H1 (cell line): ENCODE measurements at regions not wholly inside any gene's neighbourhood (a gene's known extent, or its start where the extent isn't known, plus 50 kb on each side); places are given as distances from the start of the nearest gene placed in this dataset.

ENCODE experiments used
- EP300 ChIP-seq, 2 experiments: IDR thresholded peaks; 1 replicate in 1 of 2; 2 replicates in 1 of 2; pipeline ENCODE4 v1.6.1; 2011 to 2012; ENCODE audit warnings: low read depth in 2 of 2, low read length in 2 of 2, mild to moderate bottlenecking in 2 of 2, borderline replicate concordance in 1 of 2, inconsistent platforms in 1 of 2, moderate library complexity in 1 of 2
- EZH2 ChIP-seq: fragments of 200-600 bp; sonication (generic); IDR thresholded peaks from 2 replicates; pipeline ENCODE4 v1.7.1; 2012; ENCODE audit warnings: low read depth, mild to moderate bottlenecking, moderate library complexity, low read length, inconsistent platforms; ENCODE audit not compliant: severe bottlenecking
- POLR2A ChIP-seq, 2 experiments: IDR thresholded peaks; 1 replicate in 1 of 2; 2 replicates in 1 of 2; pipeline ENCODE4 v1.6.1; 2011; ENCODE audit warnings: low read depth in 2 of 2, low read length in 2 of 2, mild to moderate bottlenecking in 2 of 2; ENCODE audit errors: control extremely low read depth in 1 of 2
- TAF1 ChIP-seq: IDR thresholded peaks from 2 replicates; pipeline ENCODE4 v1.6.1; 2011; ENCODE audit warnings: mild to moderate bottlenecking, low read depth, low read length
- YY1 ChIP-seq: IDR thresholded peaks from 2 replicates; pipeline ENCODE4 v1.6.1; 2011; ENCODE audit warnings: low read depth, mild to moderate bottlenecking, low read length
- TF ChIP-seq, protein P1 (sequence below), 3 experiments: IDR thresholded peaks; 1 replicate in 2 of 3; 2 replicates in 1 of 3; pipeline versions ENCODE4 v1.5.1 to v1.6.1; 2011; ENCODE audit warnings: low read length in 3 of 3, mild to moderate bottlenecking in 3 of 3, inconsistent platforms in 2 of 3, low read depth in 1 of 3, moderate library complexity in 1 of 3; ENCODE audit not compliant: insufficient read depth in 1 of 3; ENCODE audit errors: control extremely low read depth in 1 of 3
- TF ChIP-seq, protein P2 (sequence below): IDR thresholded peaks from 2 replicates; pipeline ENCODE4 v1.6.1; 2012; ENCODE audit warnings: inconsistent platforms

DNA sequence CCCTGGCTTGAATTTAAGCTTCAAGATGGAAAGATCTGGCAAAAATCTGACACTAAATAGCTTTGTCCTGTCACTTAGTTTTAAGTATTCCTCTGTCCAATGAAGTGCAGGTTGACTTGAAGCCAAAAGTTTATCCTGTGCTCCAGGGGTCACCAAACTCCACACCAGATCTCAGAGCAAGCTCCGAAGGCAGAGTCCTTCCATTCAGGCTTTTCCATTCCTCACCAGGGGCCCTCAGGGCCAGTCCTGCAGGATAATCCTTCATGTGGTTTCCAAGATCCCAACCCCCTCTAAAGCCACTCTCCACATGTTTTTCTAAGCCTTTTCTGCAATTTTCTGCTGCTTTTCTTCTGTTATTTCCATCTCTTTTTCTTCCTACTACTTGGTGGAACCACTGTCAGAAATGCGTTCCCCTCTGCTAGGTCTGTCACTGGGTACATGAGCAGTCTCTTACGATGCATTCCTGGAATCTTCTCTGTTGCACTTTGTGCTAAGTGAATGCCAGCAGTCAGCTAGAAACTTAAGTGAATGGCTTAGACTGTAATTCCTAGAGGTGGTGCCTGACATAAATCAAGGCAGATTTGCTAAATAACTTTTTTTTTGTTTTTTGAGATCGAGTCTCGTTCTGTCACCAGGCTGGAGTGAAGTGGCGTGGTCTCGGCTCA is 251.4 kb downstream of the MSRB3 start:
- TF ChIP-seq, protein P1, sequence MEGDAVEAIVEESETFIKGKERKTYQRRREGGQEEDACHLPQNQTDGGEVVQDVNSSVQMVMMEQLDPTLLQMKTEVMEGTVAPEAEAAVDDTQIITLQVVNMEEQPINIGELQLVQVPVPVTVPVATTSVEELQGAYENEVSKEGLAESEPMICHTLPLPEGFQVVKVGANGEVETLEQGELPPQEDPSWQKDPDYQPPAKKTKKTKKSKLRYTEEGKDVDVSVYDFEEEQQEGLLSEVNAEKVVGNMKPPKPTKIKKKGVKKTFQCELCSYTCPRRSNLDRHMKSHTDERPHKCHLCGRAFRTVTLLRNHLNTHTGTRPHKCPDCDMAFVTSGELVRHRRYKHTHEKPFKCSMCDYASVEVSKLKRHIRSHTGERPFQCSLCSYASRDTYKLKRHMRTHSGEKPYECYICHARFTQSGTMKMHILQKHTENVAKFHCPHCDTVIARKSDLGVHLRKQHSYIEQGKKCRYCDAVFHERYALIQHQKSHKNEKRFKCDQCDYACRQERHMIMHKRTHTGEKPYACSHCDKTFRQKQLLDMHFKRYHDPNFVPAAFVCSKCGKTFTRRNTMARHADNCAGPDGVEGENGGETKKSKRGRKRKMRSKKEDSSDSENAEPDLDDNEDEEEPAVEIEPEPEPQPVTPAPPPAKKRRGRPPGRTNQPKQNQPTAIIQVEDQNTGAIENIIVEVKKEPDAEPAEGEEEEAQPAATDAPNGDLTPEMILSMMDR (IDR thresholded peaks at IDR 0.05; ENCODE audit: control extremely low read depth in 1 of 3, insufficient read depth in 1 of 3, low read depth in 1 of 3, low read length in 3 of 3), result no peak
- TF ChIP-seq EP300 (IDR thresholded peaks at IDR 0.05; ENCODE audit: borderline replicate concordance in 1 of 2, low read depth in 2 of 2, low read length in 2 of 2) (no peak), TAF1 (no peak), YY1 (no peak), EZH2 (no peak), POLR2A (IDR thresholded peaks at IDR 0.05; ENCODE audit: control extremely low read depth in 1 of 2, low read depth in 2 of 2, low read length in 2 of 2) (no peak)
- TF ChIP-seq, protein P2, sequence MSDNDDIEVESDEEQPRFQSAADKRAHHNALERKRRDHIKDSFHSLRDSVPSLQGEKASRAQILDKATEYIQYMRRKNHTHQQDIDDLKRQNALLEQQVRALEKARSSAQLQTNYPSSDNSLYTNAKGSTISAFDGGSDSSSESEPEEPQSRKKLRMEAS, result no peak
